GM21381 (cell line): ENCODE measurements at regions not wholly inside any gene's neighbourhood (a gene's known extent, or its start where the extent isn't known, plus 50 kb on each side); places are given as distances from the start of the nearest gene placed in this dataset.
A peak's percentile ranks its signal among the peaks of the same experiment; 100 is the strongest.
"Not testable (repeated sequence)": the region's sequence is repeated elsewhere in the genome, so short reads cannot be mapped to it uniquely, and the experiment has no call there.

Source experiments
- ATAC-seq: cut with Tn5 transposase; IDR thresholded peaks from one replicate; pipeline ENCODE4 v1.9.1; 2021; ENCODE audit warnings: mild to moderate bottlenecking, moderate library complexity; ENCODE audit not compliant: unreplicated experiment

- no peak for ATAC-seq
Observed at GRCh38 chrX:140172401-140172800, 207.1 kb upstream of the CXorf66 start.

- no peak for ATAC-seq
Observed at GRCh38 chrX:140167551-140167950, 202.2 kb upstream of the CXorf66 start.

GRCh38 chrX:140165849-140166248 is 200.5 kb upstream of the CXorf66 start:
- ATAC-seq: no peak

GRCh38 chrX:140164391-140164790 is 199.1 kb upstream of the CXorf66 start:
- ATAC-seq: no peak

- no peak for ATAC-seq
Observed at GRCh38 chrX:140163371-140164159, 198.2 kb upstream of the CXorf66 start.

- ATAC-seq: no peak
Observed at GRCh38 chrX:140157611-140158010, 192.3 kb upstream of the CXorf66 start.

- ATAC-seq: no peak
Observed at GRCh38 chrX:140157143-140157542, 191.8 kb upstream of the CXorf66 start.

- no peak for ATAC-seq
Observed at GRCh38 chrX:140151316-140151715, 186.0 kb upstream of the CXorf66 start.

GRCh38 chrX:140149761-140150160 is 184.4 kb upstream of the CXorf66 start:
- ATAC-seq: no peak

GRCh38 chrX:140141444-140142029 is 176.2 kb upstream of the CXorf66 start:
- ATAC-seq: no peak

- ATAC-seq: not testable (repeated sequence)
Observed at GRCh38 chrX:140138492-140138891, 173.2 kb upstream of the CXorf66 start.

- not testable (repeated sequence) for ATAC-seq
Observed at GRCh38 chrX:140138065-140138464, 172.7 kb upstream of the CXorf66 start.

GRCh38 chrX:140132937-140133336 is 167.6 kb upstream of the CXorf66 start:
- ATAC-seq: no peak

GRCh38 chrX:140123446-140123845 is 158.1 kb upstream of the CXorf66 start:
- ATAC-seq: no peak

GRCh38 chrX:140114059-140114458 is 148.7 kb upstream of the CXorf66 start:
- not testable (repeated sequence) for ATAC-seq

- ATAC-seq: no peak
Observed at GRCh38 chrX:140110081-140110650, 144.8 kb upstream of the CXorf66 start.

- ATAC-seq: no peak
Observed at GRCh38 chrX:140104760-140105159, 139.4 kb upstream of the CXorf66 start.

- no peak for ATAC-seq
Observed at GRCh38 chrX:140099221-140099620, 133.9 kb upstream of the CXorf66 start.

- ATAC-seq: no peak
Observed at GRCh38 chrX:140092121-140092520, 126.8 kb upstream of the CXorf66 start.

- peak; percentile 95 for ATAC-seq
Observed at GRCh38 chrX:140091125-140091886, 126.0 kb upstream of the CXorf66 start.

- ATAC-seq: no peak
Observed at GRCh38 chrX:140090800-140091124, 125.4 kb upstream of the CXorf66 start.

- no peak for ATAC-seq
Observed at GRCh38 chrX:140088438-140088837, 123.1 kb upstream of the CXorf66 start.
